ENCODE measurements at regions not wholly inside any gene's neighbourhood (a gene's known extent, or its start where the extent isn't known, plus 50 kb on each side); places are given as distances from the start of the nearest gene placed in this dataset.

DNA sequence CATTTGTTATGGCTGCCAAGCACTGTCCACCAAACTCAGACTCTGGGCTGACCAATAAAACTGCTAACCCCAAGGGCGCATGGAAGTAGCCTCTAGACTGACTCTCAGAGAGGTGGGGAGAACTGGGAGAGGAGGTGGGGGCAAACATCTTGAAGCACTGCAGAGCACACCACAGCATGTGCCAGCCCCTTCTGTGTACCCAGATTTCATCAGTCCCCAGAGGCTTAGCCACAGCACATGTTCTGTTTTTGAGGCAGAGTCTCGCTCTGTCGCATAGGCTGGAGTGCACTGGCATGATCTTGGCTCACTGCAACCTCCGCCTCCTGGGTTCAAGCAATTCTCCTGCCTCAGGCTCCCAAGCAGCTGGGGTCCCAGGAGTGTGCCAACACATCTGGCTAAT, 119.5 kb upstream of the SPATA12 start:
- Histone ChIP-seq H2BK15ac (ENCODE audit: low read depth, low read length) (no peak overlapping the region), H2BK120ac (ENCODE audit: low read depth, low read length) (no peak overlapping the region), H3K14ac (replicated peaks; ENCODE audit: low read depth, low read length) (no peak overlapping the region), H3K9ac (ENCODE audit: low read depth, low read length) (no peak overlapping the region), H4K20me1 (ENCODE audit: insufficient read depth, low read length) (no peaks in the 10 kb centered on the region), H4K8ac (ENCODE audit: low read depth in 2 of 2, low read length in 2 of 2) (no peak overlapping the region), H2BK5ac (ENCODE audit: low read depth, low read length, poor library complexity, severe bottlenecking) (no peak overlapping the region), H3K23ac (ENCODE audit: low read depth, low read length) (no peak overlapping the region), H3K4me2 (ENCODE audit: low read depth, low read length) (no peak overlapping the region), H3K18ac (ENCODE audit: low read depth, low read length) (no peak overlapping the region), H3K36me3 (ENCODE audit: control insufficient read depth, insufficient read depth, low read length) (no peaks in the 10 kb centered on the region), H3K9me3 (ENCODE audit: control insufficient read depth, insufficient read depth, low read length) (no peaks in the 10 kb centered on the region), H3K4ac (ENCODE audit: low read depth, low read length) (no peak overlapping the region), H3K27ac (ENCODE audit: insufficient read depth, low read length) (no peak overlapping the region), H2AFZ (replicated peaks; ENCODE audit: low read length, poor library complexity) (no peak overlapping the region), H2BK20ac (ENCODE audit: low read depth, low read length) (no peak overlapping the region), H3K79me1 (ENCODE audit: low read depth in 1 of 2, low read length in 2 of 2) (no peaks in the 10 kb centered on the region), H3K4me3 (ENCODE audit: insufficient read depth, low read depth, low read length) (no peak overlapping the region), H2AK5ac (ENCODE audit: low read depth, low read length) (no peak overlapping the region), H3K27me3 (ENCODE audit: control insufficient read depth, insufficient read depth, low read length) (no peaks in the 10 kb centered on the region; the same call in 1 of the 2 replicates), H3K4me1 (ENCODE audit: control insufficient read depth, insufficient read depth, low read length) (no peaks in the 10 kb centered on the region), H3K56ac (ENCODE audit: extremely low read depth, insufficient read depth, low read length) (no peak overlapping the region), H2AK9ac (replicated peaks; ENCODE audit: low read depth, low read length, poor library complexity) (no peak overlapping the region), H4K91ac (ENCODE audit: insufficient read depth, low read depth, low read length) (no peak overlapping the region), H4K5ac (ENCODE audit: low read depth, low read length) (no peak overlapping the region), H3K9me1 (ENCODE audit: insufficient read depth, low read length) (no peaks in the 10 kb centered on the region)
- ATAC-seq (ENCODE audit: low read depth) (no peak), DNase-seq (no peak)
- no TSS peak for BruUV-seq (replicated peaks)
- TF ChIP-seq SMC3 (IDR thresholded peaks at IDR 0.05; ENCODE audit: low read depth, low read length), result no peak
- no peak for TF ChIP-seq CHD1 (IDR thresholded peaks at IDR 0.05; ENCODE audit: low read depth, low read length)
- TF ChIP-seq MAZ (IDR thresholded peaks at IDR 0.05; ENCODE audit: borderline replicate concordance, low read depth, low read length), result no peak
- no peak for TF ChIP-seq ELK1 (IDR thresholded peaks at IDR 0.05; ENCODE audit: borderline replicate concordance, low read depth, low read length)
- TF ChIP-seq FOS (IDR thresholded peaks at IDR 0.05; ENCODE audit: low read depth, low read length), result no peak
- no peak for TF ChIP-seq RFX5 (IDR thresholded peaks at IDR 0.05; ENCODE audit: low read depth, low read length)
- no peak for TF ChIP-seq POLR2A (IDR thresholded peaks at IDR 0.05; ENCODE audit: low read depth, low read length)
- no peak for TF ChIP-seq NFE2L2 (IDR thresholded peaks at IDR 0.05; ENCODE audit: low read depth, low read length)
- intact Hi-C loops (cut with micrococcal nuclease), result no loop called here
- ChIA-PET POLR2A (ENCODE audit: unreplicated experiment) (no interaction called here), CTCF (no interaction called here)
- in situ Hi-C loops (cut with MboI; ENCODE audit: low sequenced_read_pairs), result no loop called here
- WGBS, 2 experiments (ENCODE audit: extremely low coverage in 2 of 2, insufficient read length in 1 of 2), result no CpG with 5 or more reads among the region's 4 CpGs
- dilution Hi-C loops (cut with HindIII; ENCODE audit: low sequenced_read_pairs, unreplicated experiment), result no loop called here
